ENCODE measurements at regions not wholly inside any gene's neighbourhood (a gene's known extent, or its start where the extent isn't known, plus 50 kb on each side); places are given as distances from the start of the nearest gene placed in this dataset.

DNA sequence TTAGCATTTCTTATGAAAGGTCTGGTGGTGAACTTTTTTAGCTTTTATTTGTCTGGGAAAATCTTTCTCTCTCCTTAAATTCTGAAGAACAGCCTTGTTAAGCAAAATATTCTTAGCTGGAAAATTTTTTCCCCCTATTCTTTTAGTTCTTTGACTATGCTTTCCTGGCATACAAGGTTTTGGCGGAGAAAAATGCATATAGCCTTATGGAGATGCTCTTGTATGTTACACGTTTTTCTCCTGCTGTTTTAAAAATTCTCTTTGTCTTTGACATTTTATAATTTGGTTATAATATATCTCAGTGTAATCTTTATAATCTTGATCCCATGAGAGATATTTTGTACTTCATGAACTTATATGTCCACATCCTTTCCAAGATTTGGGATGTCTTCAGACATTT is 1190.4 kb upstream of the ZEB2 start:
- no peak for TF ChIP-seq EZH2 (IDR thresholded peaks at IDR 0.05; ENCODE audit: low read depth, unreplicated experiment)
- TF ChIP-seq, protein P1, sequence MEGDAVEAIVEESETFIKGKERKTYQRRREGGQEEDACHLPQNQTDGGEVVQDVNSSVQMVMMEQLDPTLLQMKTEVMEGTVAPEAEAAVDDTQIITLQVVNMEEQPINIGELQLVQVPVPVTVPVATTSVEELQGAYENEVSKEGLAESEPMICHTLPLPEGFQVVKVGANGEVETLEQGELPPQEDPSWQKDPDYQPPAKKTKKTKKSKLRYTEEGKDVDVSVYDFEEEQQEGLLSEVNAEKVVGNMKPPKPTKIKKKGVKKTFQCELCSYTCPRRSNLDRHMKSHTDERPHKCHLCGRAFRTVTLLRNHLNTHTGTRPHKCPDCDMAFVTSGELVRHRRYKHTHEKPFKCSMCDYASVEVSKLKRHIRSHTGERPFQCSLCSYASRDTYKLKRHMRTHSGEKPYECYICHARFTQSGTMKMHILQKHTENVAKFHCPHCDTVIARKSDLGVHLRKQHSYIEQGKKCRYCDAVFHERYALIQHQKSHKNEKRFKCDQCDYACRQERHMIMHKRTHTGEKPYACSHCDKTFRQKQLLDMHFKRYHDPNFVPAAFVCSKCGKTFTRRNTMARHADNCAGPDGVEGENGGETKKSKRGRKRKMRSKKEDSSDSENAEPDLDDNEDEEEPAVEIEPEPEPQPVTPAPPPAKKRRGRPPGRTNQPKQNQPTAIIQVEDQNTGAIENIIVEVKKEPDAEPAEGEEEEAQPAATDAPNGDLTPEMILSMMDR (conservative IDR thresholded peaks at IDR 0.05; ENCODE audit: low read depth in 2 of 2): no peak
- no peak for TF ChIP-seq POLR2AphosphoS5 (IDR thresholded peaks at IDR 0.05; ENCODE audit: low read depth)
- TF ChIP-seq, protein P2, sequence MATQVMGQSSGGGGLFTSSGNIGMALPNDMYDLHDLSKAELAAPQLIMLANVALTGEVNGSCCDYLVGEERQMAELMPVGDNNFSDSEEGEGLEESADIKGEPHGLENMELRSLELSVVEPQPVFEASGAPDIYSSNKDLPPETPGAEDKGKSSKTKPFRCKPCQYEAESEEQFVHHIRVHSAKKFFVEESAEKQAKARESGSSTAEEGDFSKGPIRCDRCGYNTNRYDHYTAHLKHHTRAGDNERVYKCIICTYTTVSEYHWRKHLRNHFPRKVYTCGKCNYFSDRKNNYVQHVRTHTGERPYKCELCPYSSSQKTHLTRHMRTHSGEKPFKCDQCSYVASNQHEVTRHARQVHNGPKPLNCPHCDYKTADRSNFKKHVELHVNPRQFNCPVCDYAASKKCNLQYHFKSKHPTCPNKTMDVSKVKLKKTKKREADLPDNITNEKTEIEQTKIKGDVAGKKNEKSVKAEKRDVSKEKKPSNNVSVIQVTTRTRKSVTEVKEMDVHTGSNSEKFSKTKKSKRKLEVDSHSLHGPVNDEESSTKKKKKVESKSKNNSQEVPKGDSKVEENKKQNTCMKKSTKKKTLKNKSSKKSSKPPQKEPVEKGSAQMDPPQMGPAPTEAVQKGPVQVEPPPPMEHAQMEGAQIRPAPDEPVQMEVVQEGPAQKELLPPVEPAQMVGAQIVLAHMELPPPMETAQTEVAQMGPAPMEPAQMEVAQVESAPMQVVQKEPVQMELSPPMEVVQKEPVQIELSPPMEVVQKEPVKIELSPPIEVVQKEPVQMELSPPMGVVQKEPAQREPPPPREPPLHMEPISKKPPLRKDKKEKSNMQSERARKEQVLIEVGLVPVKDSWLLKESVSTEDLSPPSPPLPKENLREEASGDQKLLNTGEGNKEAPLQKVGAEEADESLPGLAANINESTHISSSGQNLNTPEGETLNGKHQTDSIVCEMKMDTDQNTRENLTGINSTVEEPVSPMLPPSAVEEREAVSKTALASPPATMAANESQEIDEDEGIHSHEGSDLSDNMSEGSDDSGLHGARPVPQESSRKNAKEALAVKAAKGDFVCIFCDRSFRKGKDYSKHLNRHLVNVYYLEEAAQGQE (IDR thresholded peaks at IDR 0.05; ENCODE audit: unreplicated experiment): no peak
- TF ChIP-seq STAT1 (IDR thresholded peaks at IDR 0.05; ENCODE audit: unreplicated experiment): no peak
- TF ChIP-seq EZH2phosphoT487 (IDR thresholded peaks at IDR 0.05; ENCODE audit: unreplicated experiment): no peak
- TF ChIP-seq JUNB (IDR thresholded peaks at IDR 0.05; ENCODE audit: unreplicated experiment): no peak
- TF ChIP-seq CREB1 (CRISPR knock-in tag; IDR thresholded peaks at IDR 0.05; ENCODE audit: low read depth): no peak
- no peak for TF ChIP-seq ZNF331 (CRISPR knock-in tag; IDR thresholded peaks at IDR 0.05; ENCODE audit: low read depth)
- no peak for TF ChIP-seq ZNF114 (CRISPR knock-in tag; IDR thresholded peaks at IDR 0.05)
- no peak for TF ChIP-seq NANOG (IDR thresholded peaks at IDR 0.05; ENCODE audit: borderline replicate concordance)

Measured in GM23338 (cell line).